Astrocyte (in vitro differentiated cells and primary cell): ENCODE measurements at regions not wholly inside any gene's neighbourhood (a gene's known extent, or its start where the extent isn't known, plus 50 kb on each side); places are given as distances from the start of the nearest gene placed in this dataset.

ENCODE experiments used
- DNase-seq: peaks from one replicate; pipeline ENCODE4 v3.0.0-alpha.2; 2010; ENCODE audit warnings: low read depth
- FAIRE-seq: peaks from 2 replicates; lab custom pipeline; 2011; peaks lifted over from hg19 to GRCh38; lab: Jason Lieb, UNC
- H2AFZ ChIP-seq: 2 replicates; pipeline ENCODE4 v1.6.0; 2012; ENCODE audit warnings: low read depth, low read length, inconsistent platforms
- H3K27ac ChIP-seq: 2 replicates; pipeline ENCODE4 v1.5.1; 2011; ENCODE audit warnings: low read depth, low read length, inconsistent platforms
- H3K27me3 ChIP-seq: 2 replicates; pipeline ENCODE4 v1.6.0; 2011; ENCODE audit warnings: low read length, inconsistent platforms; ENCODE audit not compliant: insufficient read depth
- H3K36me3 ChIP-seq: 2 replicates; pipeline ENCODE4 v1.5.1; 2011; ENCODE audit warnings: low read length, inconsistent platforms; ENCODE audit not compliant: insufficient read depth
- H3K4me1 ChIP-seq: 2 replicates; pipeline ENCODE4 v1.5.1; 2011; ENCODE audit warnings: low read length, inconsistent platforms; ENCODE audit not compliant: insufficient read depth
- H3K4me2 ChIP-seq: 2 replicates; pipeline ENCODE4 v1.6.0; 2012; ENCODE audit warnings: low read length, inconsistent platforms
- H3K4me3 ChIP-seq: 2 replicates; pipeline ENCODE4 v1.5.1; 2011; ENCODE audit warnings: low read depth, mild to moderate bottlenecking, low read length, inconsistent platforms; ENCODE audit not compliant: insufficient read depth
- H3K79me2 ChIP-seq: 2 replicates; pipeline ENCODE4 v1.6.0; 2012; ENCODE audit warnings: mild to moderate bottlenecking, low read length, inconsistent platforms; ENCODE audit not compliant: insufficient read depth
- H3K9ac ChIP-seq: 2 replicates; pipeline ENCODE4 v1.6.0; 2012; ENCODE audit warnings: mild to moderate bottlenecking, low read length, inconsistent platforms
- H3K9me3 ChIP-seq: 2 replicates; pipeline ENCODE4 v1.5.1; 2012; ENCODE audit warnings: low read depth, mild to moderate bottlenecking, low read length, inconsistent platforms; ENCODE audit not compliant: insufficient read depth
- H4K20me1 ChIP-seq: 2 replicates; pipeline ENCODE4 v1.6.0; 2012; ENCODE audit warnings: low read length, inconsistent platforms; ENCODE audit not compliant: insufficient read depth
- H3K27ac Mint-ChIP-seq: one replicate; pipeline ENCODE4 v1.8.0; 2021; ENCODE audit warnings: mild to moderate bottlenecking, mixed read lengths; ENCODE audit not compliant: unreplicated experiment
- H3K27me3 Mint-ChIP-seq: one replicate; pipeline ENCODE4 v1.8.0; 2021; ENCODE audit warnings: low read depth, mixed read lengths; ENCODE audit not compliant: unreplicated experiment
- H3K36me3 Mint-ChIP-seq: one replicate; pipeline ENCODE4 v1.8.0; 2021; ENCODE audit warnings: low read depth, mixed read lengths; ENCODE audit not compliant: unreplicated experiment
- H3K4me1 Mint-ChIP-seq: one replicate; pipeline ENCODE4 v1.8.0; 2021; ENCODE audit warnings: low read depth, mixed read lengths; ENCODE audit not compliant: unreplicated experiment
- H3K4me3 Mint-ChIP-seq: one replicate; pipeline ENCODE4 v1.8.0; 2021; ENCODE audit warnings: mild to moderate bottlenecking, moderate library complexity, mixed read lengths; ENCODE audit not compliant: unreplicated experiment
- H3K9me3 Mint-ChIP-seq: one replicate; pipeline ENCODE4 v1.8.0; 2021; ENCODE audit warnings: mild to moderate bottlenecking, mixed read lengths; ENCODE audit not compliant: unreplicated experiment
- EZH2 ChIP-seq: IDR thresholded peaks from 2 replicates; pipeline ENCODE4 v1.6.1; 2012; ENCODE audit warnings: mild to moderate bottlenecking, low read length, inconsistent platforms; ENCODE audit not compliant: insufficient read depth
- TF ChIP-seq, protein P1 (sequence below): IDR thresholded peaks from 2 replicates; pipeline ENCODE4 v1.5.1; 2011; ENCODE audit warnings: low read depth, mild to moderate bottlenecking, inconsistent platforms, low read length, moderate library complexity; ENCODE audit not compliant: insufficient read depth

DNA sequence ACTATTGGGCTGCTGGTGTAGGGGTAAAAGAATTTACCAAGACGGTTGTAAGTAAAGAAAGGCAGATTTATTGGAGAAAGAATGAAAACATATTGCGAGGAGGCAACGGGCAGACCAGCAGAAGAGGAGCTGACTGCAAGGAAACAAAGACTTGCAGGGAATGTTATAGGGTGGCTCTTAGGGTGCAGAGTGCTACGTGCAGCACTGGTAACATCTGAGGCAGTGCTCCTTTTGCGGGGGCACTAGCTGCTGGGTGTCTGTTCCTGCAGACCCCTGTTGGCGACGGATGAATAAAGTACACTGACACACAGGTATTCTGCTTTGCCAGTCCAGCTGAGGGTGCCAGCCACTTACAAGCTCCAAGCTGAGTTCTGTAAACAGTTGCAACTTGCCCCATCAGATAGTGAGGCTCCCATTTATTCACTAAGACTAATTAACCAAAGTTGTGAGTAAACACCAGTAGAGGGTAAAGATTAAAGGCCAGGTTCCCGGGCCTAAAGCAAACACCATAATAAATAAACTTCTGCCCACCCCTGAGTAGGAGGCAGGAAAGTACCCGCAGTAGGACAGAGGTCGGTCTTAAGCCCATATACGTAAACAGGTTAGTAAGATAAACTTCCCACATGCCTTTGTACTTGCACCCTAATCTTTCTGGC is 140.2 kb upstream of the KCNK1 start:
- Histone ChIP-seq H2AFZ (no peak overlapping the region), H3K9ac (no peak overlapping the region), H3K4me3 (no peak overlapping the region), H3K4me1 (no peaks in the 10 kb centered on the region), H3K27ac (no peak overlapping the region), H3K27me3 (no peaks in the 10 kb centered on the region), H4K20me1 (no peaks in the 10 kb centered on the region), H3K36me3 (no peaks in the 10 kb centered on the region), H3K4me2 (no peak overlapping the region), H3K79me2 (no peaks in the 10 kb centered on the region), H3K9me3 (no peaks in the 10 kb centered on the region)
- Mint-ChIP-seq H3K27me3 (peaks cover 3% of the 10 kb centered on the region), H3K27ac (no peak overlapping the region), H3K36me3 (no peaks in the 10 kb centered on the region), H3K9me3 (no peaks in the 10 kb centered on the region), H3K4me3 (no peak overlapping the region), H3K4me1 (no peaks in the 10 kb centered on the region)
- TF ChIP-seq, protein P1, sequence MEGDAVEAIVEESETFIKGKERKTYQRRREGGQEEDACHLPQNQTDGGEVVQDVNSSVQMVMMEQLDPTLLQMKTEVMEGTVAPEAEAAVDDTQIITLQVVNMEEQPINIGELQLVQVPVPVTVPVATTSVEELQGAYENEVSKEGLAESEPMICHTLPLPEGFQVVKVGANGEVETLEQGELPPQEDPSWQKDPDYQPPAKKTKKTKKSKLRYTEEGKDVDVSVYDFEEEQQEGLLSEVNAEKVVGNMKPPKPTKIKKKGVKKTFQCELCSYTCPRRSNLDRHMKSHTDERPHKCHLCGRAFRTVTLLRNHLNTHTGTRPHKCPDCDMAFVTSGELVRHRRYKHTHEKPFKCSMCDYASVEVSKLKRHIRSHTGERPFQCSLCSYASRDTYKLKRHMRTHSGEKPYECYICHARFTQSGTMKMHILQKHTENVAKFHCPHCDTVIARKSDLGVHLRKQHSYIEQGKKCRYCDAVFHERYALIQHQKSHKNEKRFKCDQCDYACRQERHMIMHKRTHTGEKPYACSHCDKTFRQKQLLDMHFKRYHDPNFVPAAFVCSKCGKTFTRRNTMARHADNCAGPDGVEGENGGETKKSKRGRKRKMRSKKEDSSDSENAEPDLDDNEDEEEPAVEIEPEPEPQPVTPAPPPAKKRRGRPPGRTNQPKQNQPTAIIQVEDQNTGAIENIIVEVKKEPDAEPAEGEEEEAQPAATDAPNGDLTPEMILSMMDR: no peak
- no peak for TF ChIP-seq EZH2
- no peak for DNase-seq
- FAIRE-seq: no peak

DNA sequence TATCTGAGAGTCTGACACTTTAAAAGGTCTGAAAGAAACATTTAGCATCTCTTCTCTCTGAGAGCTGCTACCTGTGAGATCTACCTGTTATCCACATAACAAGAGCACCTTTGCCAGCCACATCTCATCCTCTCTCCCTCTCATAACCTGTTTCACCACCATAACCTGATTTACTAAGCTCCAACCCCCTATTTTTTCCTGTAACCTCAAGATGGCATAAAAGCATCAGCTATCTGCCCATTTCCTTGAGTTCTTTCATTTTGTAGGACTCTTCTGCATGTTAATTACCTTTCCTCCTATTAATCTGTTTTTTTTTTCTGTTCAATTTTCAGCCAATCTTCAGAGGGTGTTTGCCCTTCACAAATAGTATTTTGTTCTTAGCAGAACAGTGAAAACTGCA is 136.5 kb upstream of the KCNK1 start:
- Mint-ChIP-seq H3K4me1 (no peaks in the 10 kb centered on the region), H3K36me3 (no peaks in the 10 kb centered on the region), H3K4me3 (no peak overlapping the region), H3K27ac (no peak overlapping the region), H3K9me3 (no peaks in the 10 kb centered on the region), H3K27me3 (peaks cover 6% of the 10 kb centered on the region)
- H3K4me2 ChIP-seq: no peak overlapping the region
- TF ChIP-seq, protein P1: no peak
- TF ChIP-seq EZH2: no peak
- no peak overlapping the region for H3K9ac ChIP-seq
- no peak overlapping the region for H2AFZ ChIP-seq
- no peak for FAIRE-seq
- no peaks in the 10 kb centered on the region for H3K27me3 ChIP-seq
- H3K4me1 ChIP-seq: no peaks in the 10 kb centered on the region
- no peak overlapping the region for H3K27ac ChIP-seq
- H3K79me2 ChIP-seq: no peaks in the 10 kb centered on the region
- H3K9me3 ChIP-seq: no peaks in the 10 kb centered on the region
- no peak for DNase-seq
- H3K36me3 ChIP-seq: no peaks in the 10 kb centered on the region
- H4K20me1 ChIP-seq: no peaks in the 10 kb centered on the region
- H3K4me3 ChIP-seq: no peak overlapping the region

DNA sequence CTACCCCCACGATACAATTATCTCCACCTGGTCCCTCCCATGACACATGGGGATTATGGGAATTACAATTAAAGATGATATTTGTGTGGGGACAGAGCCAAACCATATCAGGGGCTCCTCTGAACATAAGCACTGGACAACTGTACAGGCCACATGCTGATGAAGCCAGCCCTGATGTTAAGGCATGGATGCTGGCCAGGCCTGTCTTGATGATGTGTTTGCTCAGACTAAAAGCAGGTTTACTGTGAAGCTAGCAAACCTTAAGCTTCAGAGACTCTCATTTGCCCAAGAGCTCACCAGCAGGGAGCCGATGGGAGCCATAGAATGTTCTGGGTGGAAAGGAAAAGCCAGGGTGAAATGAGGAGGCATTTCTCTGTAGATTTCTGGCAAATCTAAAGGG is 135.3 kb upstream of the KCNK1 start:
- no peaks in the 10 kb centered on the region for H3K36me3 Mint-ChIP-seq
- H3K4me1 Mint-ChIP-seq: no peaks in the 10 kb centered on the region
- no peak overlapping the region for H3K4me3 ChIP-seq
- no peak for FAIRE-seq
- H3K9me3 Mint-ChIP-seq: no peaks in the 10 kb centered on the region
- no peaks in the 10 kb centered on the region for H3K79me2 ChIP-seq
- no peak overlapping the region for H3K4me2 ChIP-seq
- no peaks in the 10 kb centered on the region for H3K27me3 ChIP-seq
- no peak for DNase-seq
- peaks cover 6% of the 10 kb centered on the region for H3K27me3 Mint-ChIP-seq
- H3K4me3 Mint-ChIP-seq: no peak overlapping the region
- H3K9me3 ChIP-seq: no peaks in the 10 kb centered on the region
- no peak overlapping the region for H3K27ac Mint-ChIP-seq
- no peak overlapping the region for H2AFZ ChIP-seq
- H3K36me3 ChIP-seq: no peaks in the 10 kb centered on the region
- no peak overlapping the region for H3K9ac ChIP-seq
- no peak overlapping the region for H3K27ac ChIP-seq
- TF ChIP-seq, protein P1: no peak
- no peak for TF ChIP-seq EZH2
- no peaks in the 10 kb centered on the region for H4K20me1 ChIP-seq
- no peaks in the 10 kb centered on the region for H3K4me1 ChIP-seq
